Hepatocyte (in vitro differentiated cells): ENCODE measurements at regions not wholly inside any gene's neighbourhood (a gene's known extent, or its start where the extent isn't known, plus 50 kb on each side); places are given as distances from the start of the nearest gene placed in this dataset.

Source experiments
- DNase-seq: peaks from one replicate; pipeline ENCODE4 v3.0.0-alpha.2; 2016; ENCODE audit warnings: low spot score
- H2AFZ ChIP-seq: fragments of 200-600 bp; sonication (generic); 2 replicates; pipeline ENCODE4 v1.6.0; 2016; ENCODE audit warnings: antibody characterized with exemption, mild to moderate bottlenecking
- H3K27ac ChIP-seq: fragments of 200-600 bp; sonication (generic); 2 replicates; pipeline ENCODE4 v1.5.1; 2016; ENCODE audit warnings: mild to moderate bottlenecking
- H3K27me3 ChIP-seq: fragments of 200-600 bp; sonication (generic); 2 replicates; pipeline ENCODE4 v1.6.1; 2016
- H3K36me3 ChIP-seq: fragments of 200-600 bp; sonication (generic); replicated peaks from 2 replicates; pipeline ENCODE4 v1.5.1; 2016; ENCODE audit warnings: low read depth; ENCODE audit not compliant: insufficient read depth
- H3K4me1 ChIP-seq: fragments of 200-600 bp; sonication (generic); 2 replicates; pipeline ENCODE4 v1.5.1; 2016; ENCODE audit warnings: mild to moderate bottlenecking, moderate library complexity; ENCODE audit not compliant: insufficient read depth
- H3K4me2 ChIP-seq: fragments of 200-600 bp; sonication (generic); 2 replicates; pipeline ENCODE4 v1.6.0; 2016
- H3K4me3 ChIP-seq: fragments of 200-600 bp; sonication (generic); 2 replicates; pipeline ENCODE4 v1.5.1; 2016; ENCODE audit warnings: mild to moderate bottlenecking
- H3K79me2 ChIP-seq: fragments of 200-600 bp; sonication (generic); 2 replicates; pipeline ENCODE4 v1.6.0; 2017; ENCODE audit warnings: mild to moderate bottlenecking
- H3K9me2 ChIP-seq: fragments of 200-600 bp; sonication (generic); replicated peaks from 2 replicates; pipeline ENCODE4 v1.6.0; 2017; ENCODE audit warnings: mild to moderate bottlenecking; ENCODE audit not compliant: insufficient read depth
- H3K9me3 ChIP-seq: fragments of 200-600 bp; sonication (generic); 2 replicates; pipeline ENCODE4 v1.5.1; 2016; ENCODE audit warnings: low read depth, mild to moderate bottlenecking
- H4K20me1 ChIP-seq: fragments of 200-600 bp; sonication (generic); 2 replicates; pipeline ENCODE4 v1.6.0; 2016; ENCODE audit warnings: mild to moderate bottlenecking; ENCODE audit not compliant: insufficient read depth, poor library complexity, severe bottlenecking
- CTCF ChIP-seq: fragments of 200-600 bp; sonication (generic); IDR thresholded peaks from 2 replicates; pipeline ENCODE4 v1.5.1; 2016; ENCODE audit warnings: antibody characterized with exemption, mild to moderate bottlenecking; ENCODE audit not compliant: poor library complexity
- EZH2 ChIP-seq: fragments of 200-600 bp; sonication (generic); IDR thresholded peaks from 2 replicates; pipeline ENCODE4 v1.6.1; 2016; ENCODE audit warnings: antibody characterized with exemption, mild to moderate bottlenecking, borderline replicate concordance
- EZH2phosphoT487 ChIP-seq: fragments of 200-600 bp; sonication (generic); IDR thresholded peaks from one replicate; pipeline ENCODE4 v1.6.1; 2018; ENCODE audit warnings: antibody characterized with exemption, mild to moderate bottlenecking, low read depth, moderate library complexity; ENCODE audit not compliant: unreplicated experiment, severe bottlenecking
- whole genome bisulfite sequencing: methylation state at CpG from one replicate; pipeline ENCODE4 v1.1.6; 2016; ENCODE audit warnings: low lambda C conversion rate; ENCODE audit errors: missing lambda C conversion rate; 5-methylcytosine and 5-hydroxymethylcytosine counted together

GRCh38 chr5:122701640-122702523 is 73.0 kb upstream of the SNX2 start:
- Histone ChIP-seq H4K20me1 (no peaks in the 10 kb centered on the region), H3K27ac (no peak overlapping the region), H3K27me3 (no peaks in the 10 kb centered on the region), H3K4me3 (no peak overlapping the region), H3K36me3 (no peaks in the 10 kb centered on the region), H3K4me2 (no peak overlapping the region), H3K9me3 (no peaks in the 10 kb centered on the region), H3K79me2 (no peaks in the 10 kb centered on the region), H2AFZ (no peak overlapping the region), H3K9me2 (no peaks in the 10 kb centered on the region), H3K4me1 (peaks cover 11% of the 10 kb centered on the region)
- no peak for TF ChIP-seq EZH2phosphoT487
- DNase-seq = no peak
- WGBS = 86% methylated on average over 8 of the region's 8 CpGs

GRCh38 chr5:122702524-122702875 is 72.4 kb upstream of the SNX2 start:
- no peaks in the 10 kb centered on the region for H3K36me3 ChIP-seq
- no peaks in the 10 kb centered on the region for H3K9me2 ChIP-seq
- H3K4me3 ChIP-seq = no peak overlapping the region
- no peak for TF ChIP-seq CTCF
- TF ChIP-seq EZH2 = no peak
- TF ChIP-seq EZH2phosphoT487 = no peak
- H3K79me2 ChIP-seq = no peaks in the 10 kb centered on the region
- H3K4me2 ChIP-seq = no peak overlapping the region
- H3K4me1 ChIP-seq = peaks cover 11% of the 10 kb centered on the region
- 90% methylated on average over 2 of the region's 2 CpGs for WGBS
- H2AFZ ChIP-seq = no peak overlapping the region
- no peak for DNase-seq
- H3K9me3 ChIP-seq = no peaks in the 10 kb centered on the region
- H4K20me1 ChIP-seq = no peaks in the 10 kb centered on the region
- no peak overlapping the region for H3K27ac ChIP-seq
- H3K27me3 ChIP-seq = no peaks in the 10 kb centered on the region

- Histone ChIP-seq H4K20me1 (no peaks in the 10 kb centered on the region), H3K36me3 (no peaks in the 10 kb centered on the region), H3K27me3 (no peaks in the 10 kb centered on the region), H3K4me2 (no peak overlapping the region), H2AFZ (no peak overlapping the region), H3K9me2 (no peaks in the 10 kb centered on the region), H3K9me3 (no peaks in the 10 kb centered on the region), H3K27ac (no peak overlapping the region), H3K4me3 (no peak overlapping the region), H3K4me1 (peaks cover 11% of the 10 kb centered on the region), H3K79me2 (no peaks in the 10 kb centered on the region)
- TF ChIP-seq EZH2phosphoT487 = no peak
- TF ChIP-seq CTCF = no peak
- no peak for TF ChIP-seq EZH2
- DNase-seq = no peak
- 97% methylated on average over 4 of the region's 4 CpGs for WGBS
These were observed 71.7 kb upstream of the SNX2 start for GRCh38 chr5:122703203-122703602.

GRCh38 chr5:122704247-122705036 is 70.4 kb upstream of the SNX2 start:
- TF ChIP-seq CTCF (peak; percentile 63), EZH2phosphoT487 (no peak), EZH2 (no peak)
- peak; percentile 67 for DNase-seq
- H3K4me2 ChIP-seq = no peak overlapping the region
- no peaks in the 10 kb centered on the region for H4K20me1 ChIP-seq
- no peaks in the 10 kb centered on the region for H3K9me2 ChIP-seq
- H3K4me1 ChIP-seq = peaks cover 11% of the 10 kb centered on the region
- H2AFZ ChIP-seq = no peak overlapping the region
- H3K79me2 ChIP-seq = no peaks in the 10 kb centered on the region
- H3K27ac ChIP-seq = no peak overlapping the region
- no peaks in the 10 kb centered on the region for H3K9me3 ChIP-seq
- H3K27me3 ChIP-seq = no peaks in the 10 kb centered on the region
- 82% methylated on average over 4 of the region's 4 CpGs for WGBS
- H3K36me3 ChIP-seq = no peaks in the 10 kb centered on the region
- H3K4me3 ChIP-seq = no peak overlapping the region
